Natural killer cell treated with Interleukin-12 subunit alpha and Interleukin-12 subunit beta and Interleukin-15 and Interleukin-18, amount 100 ng/mL, for 72 hours (primary cell): ENCODE measurements at regions not wholly inside any gene's neighbourhood (a gene's known extent, or its start where the extent isn't known, plus 50 kb on each side); places are given as distances from the start of the nearest gene placed in this dataset.
"Not testable (repeated sequence)": the region's sequence is repeated elsewhere in the genome, so short reads cannot be mapped to it uniquely, and the experiment has no call there.

Experiments
- ATAC-seq, 2 donors: fragments of 150-1000 bp; cut with Tn5 transposase in 1 of 2; sonication (Bioruptor Pico), chemical (Tn5 transposase) in 1 of 2; 2 replicates each; pipeline ENCODE4 v1.10.0; 2021
- DNase-seq: peaks from one replicate; pipeline ENCODE4 v3.0.0; 2022; ENCODE audit warnings: low spot score
- H3K27ac Mint-ChIP-seq, 2 donors: 1 replicate in 1 of 2; 2 replicates in 1 of 2; pipeline ENCODE4 v1.8.0; 2022; ENCODE audit warnings: mixed read lengths in 2 of 2, mild to moderate bottlenecking in 1 of 2, moderate library complexity in 1 of 2
- H3K27me3 Mint-ChIP-seq, 2 donors: 1 replicate in 1 of 2; 2 replicates in 1 of 2; pipeline ENCODE4 v1.8.0; 2022; ENCODE audit warnings: mixed read lengths in 2 of 2
- H3K36me3 Mint-ChIP-seq: one replicate; pipeline ENCODE4 v1.8.0; 2022; ENCODE audit warnings: mixed read lengths
- H3K4me1 Mint-ChIP-seq, 2 donors: 1 replicate in 1 of 2; 2 replicates in 1 of 2; pipeline ENCODE4 v1.8.0; 2022; ENCODE audit warnings: low read depth in 2 of 2, mixed read lengths in 2 of 2, mild to moderate bottlenecking in 1 of 2
- H3K4me3 Mint-ChIP-seq: one replicate; pipeline ENCODE4 v1.8.0; 2022; ENCODE audit warnings: mixed read lengths
- H3K9me3 Mint-ChIP-seq: 2 replicates; pipeline ENCODE4 v1.8.0; 2022; ENCODE audit warnings: mixed read lengths

DNA sequence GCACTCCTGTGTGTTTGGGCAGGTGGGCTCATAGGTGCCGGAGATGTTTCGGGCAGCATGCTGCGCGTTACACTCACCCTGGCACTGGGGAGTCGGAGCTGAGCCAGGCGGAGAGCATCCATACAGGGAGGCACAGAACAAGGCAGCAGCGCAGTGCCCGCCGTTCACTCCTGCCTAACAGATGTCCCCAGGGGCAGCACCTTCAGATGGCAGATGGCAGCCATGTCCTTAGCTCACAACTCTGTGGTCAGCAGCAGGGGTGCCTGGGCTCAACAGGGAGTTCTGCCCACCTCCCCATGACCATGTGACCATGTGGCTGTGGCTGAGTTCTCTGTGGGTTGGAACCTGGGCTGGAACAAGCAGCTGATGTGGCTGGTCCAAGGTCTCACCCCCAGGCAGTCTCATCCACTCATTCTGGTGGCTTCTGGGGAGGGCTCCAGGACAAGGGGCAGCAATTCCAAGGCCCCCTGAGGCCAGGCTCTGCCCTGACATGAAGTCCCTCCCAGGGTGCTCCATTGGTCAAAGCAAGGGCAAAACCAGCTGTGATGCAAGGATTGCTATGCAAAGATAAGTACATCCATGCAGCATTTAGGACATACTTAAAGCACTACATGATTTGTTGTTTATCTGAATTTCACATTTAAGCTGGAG is 64.2 kb downstream of the MRPL36 start:
- peaks cover 10 to 19% of the 10 kb centered on the region in 2 donors for H3K27me3 Mint-ChIP-seq
- no peak overlapping the region for H3K4me3 Mint-ChIP-seq
- DNase-seq (peak; percentile 42), ATAC-seq (no peak)
- no peaks in the 10 kb centered on the region for H3K4me1 Mint-ChIP-seq
- no peaks in the 10 kb centered on the region for H3K9me3 Mint-ChIP-seq
- H3K27ac Mint-ChIP-seq = no peak overlapping the region
- H3K36me3 Mint-ChIP-seq = no peaks in the 10 kb centered on the region

DNA sequence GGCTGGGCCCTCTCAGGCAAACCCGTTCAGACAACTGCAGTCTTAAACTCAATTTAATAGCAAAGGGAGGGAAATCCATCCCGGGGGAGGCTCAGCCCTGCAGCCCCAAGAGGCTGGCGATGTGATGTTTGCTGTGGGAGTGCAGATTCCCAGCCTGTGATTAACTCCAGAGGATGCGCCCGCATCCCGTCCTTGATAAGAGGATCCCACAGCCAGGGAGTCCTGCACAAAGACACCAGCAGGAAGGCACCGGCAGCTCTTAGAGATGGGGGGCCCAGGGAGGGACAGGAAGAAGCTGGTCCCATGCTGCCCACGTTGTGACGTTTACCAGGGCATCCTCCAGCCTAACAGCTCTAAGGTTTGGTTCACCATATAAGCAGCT is 64.7 kb downstream of the MRPL36 start:
- ATAC-seq (no peak), DNase-seq (no peak)
- Mint-ChIP-seq H3K27me3 (peaks cover 10 to 14% of the 10 kb centered on the region in 2 donors), H3K4me3 (no peak overlapping the region), H3K27ac (no peak overlapping the region), H3K4me1 (no peaks in the 10 kb centered on the region), H3K36me3 (no peaks in the 10 kb centered on the region), H3K9me3 (no peaks in the 10 kb centered on the region)

DNA sequence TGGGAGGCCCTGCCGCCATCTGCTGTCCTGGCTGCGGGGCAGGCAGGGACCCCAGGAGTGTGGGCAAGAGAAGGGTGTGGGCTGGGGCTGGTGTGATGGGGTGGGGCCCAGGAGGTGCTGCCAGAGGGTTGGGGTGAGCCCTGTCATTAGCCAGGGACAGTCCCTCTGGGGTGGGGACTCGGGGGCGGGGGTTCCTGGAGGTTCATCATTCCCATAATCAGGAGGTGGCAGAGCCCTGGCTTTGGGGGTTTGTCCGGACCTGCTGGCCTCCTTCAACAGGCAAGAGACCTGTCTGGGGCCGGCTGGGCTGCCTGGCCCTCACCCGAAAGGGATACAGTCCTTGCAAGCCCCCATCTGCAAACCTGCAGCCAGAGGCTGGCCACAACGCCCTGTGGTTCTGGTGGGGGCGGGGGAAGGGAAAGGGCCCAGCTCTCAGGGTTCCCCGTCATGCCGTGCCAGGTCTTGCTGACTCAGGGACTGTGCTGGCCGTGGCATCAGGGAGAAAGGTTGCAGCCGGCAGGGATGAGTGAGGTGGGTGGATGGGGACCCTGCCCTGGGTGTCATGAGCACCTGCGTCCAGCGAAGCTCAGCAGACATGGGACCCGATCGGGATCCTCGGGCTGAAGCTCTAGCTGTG is 65.2 kb downstream of the MRPL36 start:
- no peak overlapping the region for H3K4me3 Mint-ChIP-seq
- no peaks in the 10 kb centered on the region for H3K4me1 Mint-ChIP-seq
- DNase-seq = peak; percentile 44

DNA sequence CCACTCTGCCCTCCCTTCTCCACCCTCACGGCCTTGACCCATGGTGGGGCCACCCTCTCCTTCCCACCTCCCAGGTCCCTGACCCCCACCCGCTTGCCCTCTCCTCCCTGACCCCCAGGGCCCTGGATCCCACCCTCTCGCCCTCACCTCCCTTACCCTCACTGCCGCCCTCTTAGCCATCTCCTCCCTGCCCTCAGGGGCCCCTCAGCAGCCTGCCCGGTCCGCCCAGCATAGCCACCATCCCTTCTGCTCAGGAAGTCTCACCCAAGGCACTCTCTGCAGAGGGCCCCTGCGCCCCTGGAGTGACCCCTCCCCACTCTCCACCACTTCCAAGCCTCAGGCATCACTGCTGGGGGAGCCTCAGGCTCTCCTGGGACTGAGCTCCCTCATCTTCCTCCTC is 66.3 kb downstream of the MRPL36 start:
- Mint-ChIP-seq H3K36me3 (no peaks in the 10 kb centered on the region), H3K4me3 (no peak overlapping the region), H3K4me1 (no peaks in the 10 kb centered on the region), H3K27me3 (peaks cover under 1 to 5% of the 10 kb centered on the region in 2 donors), H3K9me3 (no peaks in the 10 kb centered on the region), H3K27ac (no peak overlapping the region)
- no peak for ATAC-seq
- no peak for DNase-seq

More for the DNA sequence above, 65.2 kb downstream of the MRPL36 start:
- no peak for ATAC-seq
- peaks cover 9 to 11% of the 10 kb centered on the region in 2 donors for H3K27me3 Mint-ChIP-seq
- H3K9me3 Mint-ChIP-seq = no peaks in the 10 kb centered on the region
- H3K27ac Mint-ChIP-seq = no peak overlapping the region
- H3K36me3 Mint-ChIP-seq = no peaks in the 10 kb centered on the region

DNA sequence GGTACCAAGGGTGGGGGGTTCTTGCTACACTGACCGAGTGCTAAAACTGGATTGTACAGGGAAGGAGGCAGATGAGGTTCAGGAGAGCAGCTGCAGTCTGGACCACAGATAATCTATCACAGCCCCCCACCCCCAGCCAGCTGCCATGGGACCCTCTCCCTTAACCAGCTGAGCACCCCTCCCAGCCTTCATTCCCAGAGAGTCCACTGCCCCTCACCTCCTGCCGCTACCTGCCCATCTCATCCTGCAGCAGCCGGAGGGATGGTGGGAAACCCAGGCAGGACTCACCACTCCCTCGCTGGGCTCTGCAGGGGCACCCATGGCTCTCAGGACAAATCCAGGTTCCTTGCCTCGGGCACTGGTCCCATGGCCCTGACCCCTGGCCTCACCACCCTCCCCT is 66.7 kb downstream of the MRPL36 start:
- Mint-ChIP-seq H3K27ac (no peak overlapping the region), H3K4me3 (no peak overlapping the region), H3K27me3 (peaks cover 0 to 2% of the 10 kb centered on the region in 2 donors), H3K9me3 (no peaks in the 10 kb centered on the region), H3K4me1 (no peaks in the 10 kb centered on the region), H3K36me3 (no peaks in the 10 kb centered on the region)
- ATAC-seq (no peak), DNase-seq (no peak)

DNA sequence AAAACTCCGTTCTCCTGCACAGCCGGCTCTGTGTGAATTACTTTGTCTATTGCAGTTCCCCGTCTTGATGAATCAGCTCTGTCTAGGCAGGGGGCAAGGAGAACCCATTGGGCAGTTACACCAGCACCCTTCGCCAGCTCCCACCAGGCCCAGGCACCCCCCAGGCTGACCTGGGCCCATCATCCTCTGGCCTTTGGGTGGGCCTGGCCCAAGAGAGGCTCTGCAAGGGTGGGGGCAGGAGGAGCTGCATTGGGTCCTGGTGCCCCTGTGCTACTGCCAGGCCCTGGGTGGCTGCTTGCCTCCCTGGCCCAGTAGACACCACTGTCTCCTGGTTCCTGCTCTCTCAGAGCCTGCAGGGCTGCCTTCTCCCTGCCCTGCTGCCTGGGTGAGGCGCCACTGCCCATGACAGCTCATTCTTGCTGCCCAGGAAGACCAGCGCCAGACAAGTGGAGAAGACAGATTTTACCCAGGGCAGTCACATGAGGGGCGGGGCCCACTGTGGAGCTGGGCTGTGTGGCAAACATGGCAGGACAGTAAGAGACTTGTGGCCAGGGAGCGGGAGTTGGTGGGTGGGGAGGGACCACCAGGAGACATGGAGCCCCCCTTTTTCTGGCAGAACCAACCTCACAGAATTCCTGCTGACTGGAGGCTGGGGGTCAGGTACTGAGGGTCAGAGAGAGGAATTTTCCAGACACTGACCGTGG is 67.2 kb downstream of the MRPL36 start:
- no peak overlapping the region for H3K4me3 Mint-ChIP-seq
- no peaks in the 10 kb centered on the region for H3K4me1 Mint-ChIP-seq
- no peak overlapping the region for H3K27ac Mint-ChIP-seq
- no peak for ATAC-seq
- no peaks in the 10 kb centered on the region for H3K27me3 Mint-ChIP-seq
- no peak for DNase-seq
- H3K36me3 Mint-ChIP-seq = no peaks in the 10 kb centered on the region
- H3K9me3 Mint-ChIP-seq = no peaks in the 10 kb centered on the region

DNA sequence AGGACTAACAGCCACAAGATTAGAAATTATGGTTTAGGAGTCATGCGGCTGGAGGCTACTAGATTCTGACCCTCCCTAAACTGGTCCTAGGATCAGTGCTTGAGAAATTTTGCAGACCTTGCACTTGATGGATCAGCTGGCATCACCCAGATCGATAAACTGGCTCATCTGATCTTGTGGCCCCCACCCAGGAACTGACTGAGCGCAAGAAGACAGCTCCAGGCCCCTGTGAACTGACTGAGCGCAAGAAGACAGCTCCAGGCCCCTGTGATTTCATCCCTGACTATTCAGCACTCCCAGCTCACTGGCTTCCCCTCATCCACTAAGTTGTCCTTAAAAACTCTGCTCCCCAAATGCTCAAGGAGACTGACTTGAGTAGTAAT is 67.8 kb downstream of the MRPL36 start:
- not testable (repeated sequence) for H3K36me3 Mint-ChIP-seq, H3K9me3 Mint-ChIP-seq, DNase-seq, H3K27me3 Mint-ChIP-seq, H3K4me3 Mint-ChIP-seq, ATAC-seq, H3K27ac Mint-ChIP-seq, H3K4me1 Mint-ChIP-seq

DNA sequence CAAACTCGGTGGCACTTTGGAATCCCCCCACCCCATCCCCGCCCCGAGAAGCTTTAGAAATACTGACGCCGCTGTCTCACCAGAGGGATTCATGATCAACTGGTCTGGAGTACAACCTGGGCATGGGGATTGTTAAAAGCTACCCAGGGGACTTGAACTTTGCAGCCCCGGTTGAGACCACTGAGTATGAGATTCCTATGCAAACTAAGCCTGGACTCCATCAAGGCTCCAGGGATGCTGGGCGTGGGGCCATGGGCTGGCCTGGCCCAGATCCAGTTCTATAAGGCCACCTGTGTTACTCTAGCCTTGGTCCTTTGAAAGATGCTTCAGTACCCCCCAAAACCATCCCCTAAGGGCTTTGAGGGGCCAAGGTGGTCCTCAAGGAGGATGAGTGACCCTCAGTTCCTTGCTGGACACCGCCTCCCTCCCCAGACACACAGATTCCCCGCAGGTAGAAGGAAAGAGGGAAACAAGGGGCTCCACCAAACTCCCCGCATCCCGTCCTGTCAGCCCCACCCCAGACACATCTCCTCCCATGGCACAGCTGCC is 68.5 kb downstream of the MRPL36 start:
- peaks cover 0 to 3% of the 10 kb centered on the region in 2 donors for H3K27me3 Mint-ChIP-seq
- no peaks in the 10 kb centered on the region for H3K9me3 Mint-ChIP-seq
- DNase-seq (peak; percentile 44), ATAC-seq (no peak)
- H3K4me3 Mint-ChIP-seq = no peak overlapping the region
- H3K36me3 Mint-ChIP-seq = no peaks in the 10 kb centered on the region
- H3K27ac Mint-ChIP-seq = no peak overlapping the region
- no peaks in the 10 kb centered on the region for H3K4me1 Mint-ChIP-seq

DNA sequence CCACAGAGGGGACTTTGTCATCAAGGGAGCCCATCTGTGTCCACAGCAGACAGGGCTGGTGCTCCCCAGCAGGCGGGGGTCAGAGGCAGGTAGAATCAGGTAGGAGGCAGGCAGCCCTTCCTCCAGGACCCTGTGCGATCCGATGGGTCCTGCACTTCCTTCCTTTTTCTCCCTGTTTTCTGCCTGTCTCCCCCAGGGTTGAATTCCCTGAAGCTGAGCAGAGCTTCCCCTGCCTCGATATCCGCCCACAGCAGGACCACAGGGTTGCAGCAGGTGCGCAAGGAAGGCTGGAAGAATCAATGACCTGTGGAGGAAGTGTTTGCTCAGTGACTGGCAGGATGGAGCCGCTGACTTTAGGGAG is 69.2 kb downstream of the MRPL36 start:
- DNase-seq = no peak
- no peaks in the 10 kb centered on the region for H3K36me3 Mint-ChIP-seq
- H3K4me1 Mint-ChIP-seq = no peaks in the 10 kb centered on the region
- no peak for ATAC-seq
- no peak overlapping the region for H3K27ac Mint-ChIP-seq
- no peaks in the 10 kb centered on the region for H3K9me3 Mint-ChIP-seq
- H3K27me3 Mint-ChIP-seq = peaks cover 6 to 9% of the 10 kb centered on the region in 2 donors
- H3K4me3 Mint-ChIP-seq = no peak overlapping the region

DNA sequence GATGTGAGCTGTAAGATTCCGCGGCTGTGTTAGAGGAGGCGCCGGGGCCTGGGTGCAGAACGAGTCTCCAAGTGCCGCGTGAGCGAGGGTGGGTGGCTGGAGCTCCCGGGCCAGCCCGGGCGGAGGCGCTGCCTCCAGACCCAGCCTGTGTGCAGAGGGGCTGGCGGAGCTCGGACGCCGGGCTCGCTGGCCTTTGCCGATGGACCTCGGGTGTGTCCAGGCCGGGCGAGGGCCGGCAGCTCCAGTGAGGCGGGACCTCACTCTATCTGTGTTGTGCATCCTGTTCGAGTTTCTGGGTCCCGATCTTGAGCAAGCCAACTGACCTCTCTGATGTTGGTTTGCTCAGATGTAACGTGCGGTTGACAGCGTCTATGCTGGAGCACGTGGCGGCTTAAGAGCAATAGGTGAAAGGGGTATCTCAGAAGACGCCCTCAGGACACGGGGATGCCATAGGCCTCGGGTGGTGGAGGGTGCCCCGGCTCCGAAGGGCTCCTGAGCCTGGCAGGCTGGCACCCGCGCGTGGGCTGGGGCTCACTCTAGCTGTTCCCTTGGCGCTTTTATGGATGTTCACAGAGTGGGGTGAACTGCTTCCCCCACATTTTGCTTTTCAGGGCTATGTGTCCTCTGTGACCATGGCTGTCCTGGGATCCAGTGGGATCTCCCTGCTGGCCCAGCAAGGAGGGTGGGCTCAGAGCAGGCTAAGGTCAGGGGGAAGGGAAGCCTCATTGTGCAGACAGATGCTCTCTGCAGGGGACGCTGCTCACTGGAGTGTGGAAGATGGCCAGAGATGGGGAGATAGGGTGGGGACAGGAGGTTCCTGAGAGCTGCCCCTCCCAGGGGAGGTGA is 69.8 kb downstream of the MRPL36 start:
- Mint-ChIP-seq H3K9me3 (no peaks in the 10 kb centered on the region), H3K4me3 (no peak overlapping the region), H3K27ac (no peak overlapping the region), H3K36me3 (no peaks in the 10 kb centered on the region), H3K4me1 (no peaks in the 10 kb centered on the region), H3K27me3 (peaks cover 6 to 9% of the 10 kb centered on the region in 2 donors)
- DNase-seq = peak; percentile 64
- peak in 1 of 2 donors; percentile 2 for ATAC-seq

DNA sequence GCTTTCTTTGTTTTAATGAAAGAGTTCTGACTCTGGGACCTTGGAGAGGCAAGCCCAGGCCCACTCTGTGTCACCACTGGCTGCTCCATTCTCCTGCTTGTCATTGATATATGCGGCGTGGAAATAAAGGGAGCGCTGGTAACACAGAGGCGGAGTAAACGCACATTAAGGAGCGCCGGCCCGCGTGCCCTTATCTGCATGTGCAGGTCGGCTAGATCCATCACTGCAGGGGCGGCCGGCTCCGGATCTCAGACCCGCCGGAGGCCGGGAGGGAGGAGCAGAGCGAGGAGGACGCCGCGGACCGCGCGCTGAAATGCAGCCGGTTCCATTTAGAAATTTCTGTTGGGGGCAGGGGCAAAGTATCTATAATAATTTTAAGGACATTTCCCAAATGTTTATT is 70.8 kb downstream of the MRPL36 start:
- no peaks in the 10 kb centered on the region for H3K4me1 Mint-ChIP-seq
- H3K27me3 Mint-ChIP-seq = peaks cover 6 to 9% of the 10 kb centered on the region in 2 donors
- H3K36me3 Mint-ChIP-seq = no peaks in the 10 kb centered on the region
- ATAC-seq (no peak), DNase-seq (no peak)
- no peaks in the 10 kb centered on the region for H3K9me3 Mint-ChIP-seq
- no peak overlapping the region for H3K27ac Mint-ChIP-seq
- H3K4me3 Mint-ChIP-seq = no peak overlapping the region

DNA sequence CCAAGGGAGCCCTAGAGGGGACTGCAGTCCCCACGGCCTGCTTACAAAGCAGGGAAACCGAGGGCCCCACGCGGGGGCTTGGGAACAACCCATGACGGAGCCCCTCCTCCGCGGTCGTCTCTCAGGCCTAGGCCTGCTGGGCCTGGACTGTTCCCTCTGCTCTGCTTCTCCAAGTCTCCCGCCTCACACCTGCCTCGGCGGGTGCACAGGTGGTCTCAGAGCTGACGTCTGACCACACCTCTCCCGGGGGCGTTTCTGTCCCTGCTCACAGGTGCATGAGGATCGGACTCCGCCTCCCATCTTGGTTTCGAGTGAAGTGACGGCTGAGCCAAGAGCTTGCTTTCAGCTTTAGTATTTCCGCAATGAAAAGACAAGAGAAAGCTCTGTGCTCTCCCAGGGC is 72.1 kb downstream of the MRPL36 start:
- Mint-ChIP-seq H3K9me3 (no peaks in the 10 kb centered on the region), H3K27ac (no peak overlapping the region), H3K27me3 (peaks cover 14 to 15% of the 10 kb centered on the region in 2 donors), H3K4me1 (no peaks in the 10 kb centered on the region), H3K4me3 (no peak overlapping the region), H3K36me3 (no peaks in the 10 kb centered on the region)
- DNase-seq = peak; percentile 38
- no peak for ATAC-seq

DNA sequence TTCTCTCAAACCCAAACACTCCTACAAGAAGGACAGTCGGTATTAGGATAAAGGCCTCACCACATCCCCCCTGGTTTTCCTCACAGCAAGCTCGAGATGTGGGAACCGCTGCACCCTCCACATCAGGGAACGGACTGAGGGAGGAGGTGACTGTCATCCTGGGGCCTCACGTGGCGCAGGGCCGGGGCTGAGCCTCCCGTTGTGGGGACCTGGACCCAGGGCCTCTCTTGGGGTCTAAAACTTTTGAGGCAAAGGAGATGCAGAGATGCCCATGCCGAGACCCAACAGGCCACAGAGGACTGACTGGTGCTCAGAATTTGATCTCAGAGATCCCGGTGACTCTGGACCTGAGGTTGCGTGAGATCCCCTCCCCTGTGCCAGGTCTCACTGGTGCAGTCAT is 72.7 kb downstream of the MRPL36 start:
- Mint-ChIP-seq H3K4me1 (no peaks in the 10 kb centered on the region), H3K36me3 (no peaks in the 10 kb centered on the region), H3K27me3 (peaks cover 15% of the 10 kb centered on the region in 2 donors), H3K4me3 (no peak overlapping the region), H3K9me3 (no peaks in the 10 kb centered on the region), H3K27ac (no peak overlapping the region)
- ATAC-seq (no peak), DNase-seq (no peak)
